ENCODE measurements at regions not wholly inside any gene's neighbourhood (a gene's known extent, or its start where the extent isn't known, plus 50 kb on each side); places are given as distances from the start of the nearest gene placed in this dataset.

DNA sequence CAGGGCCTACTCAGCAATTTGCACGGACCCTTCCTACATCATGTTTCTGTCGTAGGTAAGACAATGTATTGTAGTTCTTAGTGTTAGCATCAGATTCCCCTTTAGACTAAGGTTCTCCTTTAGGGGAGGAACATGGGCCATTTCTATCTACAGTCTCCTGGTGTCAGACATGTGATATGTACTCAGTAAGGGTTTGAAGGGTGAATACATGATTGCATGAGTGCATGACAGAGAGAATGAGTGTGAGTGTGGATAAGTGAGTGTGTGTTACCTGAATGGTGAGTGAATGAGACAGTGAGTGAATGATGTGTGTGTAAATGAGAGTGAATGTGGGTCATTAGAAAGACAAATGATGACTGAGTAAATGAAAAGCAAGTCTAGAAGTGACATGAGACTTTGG lies 476.8 kb downstream of the HAPSTR1 start:
- H3K4me3 ChIP-seq, result no peak overlapping the region

DNA sequence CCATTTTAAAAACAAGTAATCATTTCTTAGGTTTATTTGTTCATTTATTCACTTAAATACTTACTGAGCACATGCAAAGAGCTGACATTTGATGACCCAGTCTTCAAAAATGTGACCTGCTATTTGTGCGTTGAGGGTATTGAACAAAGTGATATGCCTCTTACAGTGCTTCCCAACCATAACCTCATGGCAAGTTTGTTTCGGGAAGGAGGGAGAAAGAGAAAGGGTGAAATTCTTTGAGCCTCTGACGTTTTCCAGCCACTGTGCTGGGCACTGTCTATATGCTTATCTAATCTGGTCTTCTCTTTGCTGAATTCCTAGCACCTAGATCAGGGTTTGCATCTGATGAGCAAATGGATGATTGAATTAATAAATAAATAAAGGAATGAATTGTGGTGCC lies 479.1 kb downstream of the HAPSTR1 start:
- no peaks in the 10 kb centered on the region for H3K9me3 ChIP-seq
- TF ChIP-seq, protein P1, sequence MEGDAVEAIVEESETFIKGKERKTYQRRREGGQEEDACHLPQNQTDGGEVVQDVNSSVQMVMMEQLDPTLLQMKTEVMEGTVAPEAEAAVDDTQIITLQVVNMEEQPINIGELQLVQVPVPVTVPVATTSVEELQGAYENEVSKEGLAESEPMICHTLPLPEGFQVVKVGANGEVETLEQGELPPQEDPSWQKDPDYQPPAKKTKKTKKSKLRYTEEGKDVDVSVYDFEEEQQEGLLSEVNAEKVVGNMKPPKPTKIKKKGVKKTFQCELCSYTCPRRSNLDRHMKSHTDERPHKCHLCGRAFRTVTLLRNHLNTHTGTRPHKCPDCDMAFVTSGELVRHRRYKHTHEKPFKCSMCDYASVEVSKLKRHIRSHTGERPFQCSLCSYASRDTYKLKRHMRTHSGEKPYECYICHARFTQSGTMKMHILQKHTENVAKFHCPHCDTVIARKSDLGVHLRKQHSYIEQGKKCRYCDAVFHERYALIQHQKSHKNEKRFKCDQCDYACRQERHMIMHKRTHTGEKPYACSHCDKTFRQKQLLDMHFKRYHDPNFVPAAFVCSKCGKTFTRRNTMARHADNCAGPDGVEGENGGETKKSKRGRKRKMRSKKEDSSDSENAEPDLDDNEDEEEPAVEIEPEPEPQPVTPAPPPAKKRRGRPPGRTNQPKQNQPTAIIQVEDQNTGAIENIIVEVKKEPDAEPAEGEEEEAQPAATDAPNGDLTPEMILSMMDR (IDR thresholded peaks at IDR 0.05), result no peak
- H3K4me1 ChIP-seq, result no peaks in the 10 kb centered on the region
- no peak for DNase-seq (ENCODE audit: low spot score)
- H3K27me3 ChIP-seq, result no peaks in the 10 kb centered on the region
- H3K36me3 ChIP-seq, result no peaks in the 10 kb centered on the region
- H3K4me3 ChIP-seq, result no peak overlapping the region
- no peak overlapping the region for H3K27ac ChIP-seq

More for the DNA sequence above, 476.8 kb downstream of the HAPSTR1 start:
- Histone ChIP-seq H3K9me3 (no peaks in the 10 kb centered on the region), H3K27ac (no peak overlapping the region), H3K36me3 (no peaks in the 10 kb centered on the region), H3K27me3 (no peaks in the 10 kb centered on the region), H3K4me1 (no peaks in the 10 kb centered on the region)
- no peak for DNase-seq (ENCODE audit: low spot score)
- TF ChIP-seq, protein P1 (IDR thresholded peaks at IDR 0.05), result no peak

DNA sequence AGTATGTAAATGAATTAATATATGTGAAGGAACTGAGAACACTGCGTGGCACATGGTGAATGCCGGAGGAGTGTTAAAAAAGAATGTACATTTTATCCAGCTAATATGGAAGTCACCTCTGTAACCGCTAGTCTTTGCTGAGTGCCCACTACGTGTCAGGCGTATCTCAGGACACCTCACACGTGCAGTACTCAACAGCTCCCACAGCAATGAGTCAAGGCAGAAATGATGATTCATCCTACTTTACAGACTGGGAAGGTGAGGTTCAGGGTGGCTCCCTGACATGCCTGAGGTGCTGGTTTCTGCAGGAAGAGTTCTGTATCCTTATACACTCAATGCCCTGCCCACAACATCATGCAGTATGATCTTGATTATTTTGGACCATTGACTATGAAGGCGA lies 487.0 kb downstream of the HAPSTR1 start:
- TF ChIP-seq, protein P1 (IDR thresholded peaks at IDR 0.05), result no peak
- no peak for DNase-seq (ENCODE audit: low spot score)
- Histone ChIP-seq H3K36me3 (no peaks in the 10 kb centered on the region), H3K27me3 (no peaks in the 10 kb centered on the region), H3K9me3 (no peaks in the 10 kb centered on the region), H3K4me3 (no peak overlapping the region), H3K4me1 (no peaks in the 10 kb centered on the region), H3K27ac (no peak overlapping the region)

DNA sequence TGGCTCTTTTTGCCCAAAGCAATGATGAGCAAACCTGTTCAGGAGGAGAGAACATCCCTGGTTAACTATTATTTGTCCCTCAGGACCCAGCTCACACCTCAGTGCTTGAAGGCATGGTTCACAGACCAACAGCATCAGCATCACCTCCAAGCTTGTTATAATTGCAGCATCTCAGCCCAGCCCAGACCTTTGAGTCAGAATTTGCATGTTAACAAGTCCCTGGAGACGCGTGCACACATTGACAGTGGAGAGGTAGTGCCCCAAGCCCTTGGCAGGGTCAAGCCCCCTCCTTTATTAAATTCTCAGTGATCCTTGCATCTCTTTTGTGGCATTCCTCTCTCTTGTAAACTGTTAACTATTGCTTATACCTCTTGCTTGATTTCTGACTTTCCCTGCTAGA lies 488.6 kb downstream of the HAPSTR1 start:
- DNase-seq (ENCODE audit: low spot score), result no peak
- Histone ChIP-seq H3K9me3 (no peaks in the 10 kb centered on the region), H3K27me3 (no peaks in the 10 kb centered on the region), H3K4me1 (no peaks in the 10 kb centered on the region), H3K4me3 (no peak overlapping the region), H3K27ac (no peak overlapping the region), H3K36me3 (no peaks in the 10 kb centered on the region)
- TF ChIP-seq, protein P1 (IDR thresholded peaks at IDR 0.05), result no peak

DNA sequence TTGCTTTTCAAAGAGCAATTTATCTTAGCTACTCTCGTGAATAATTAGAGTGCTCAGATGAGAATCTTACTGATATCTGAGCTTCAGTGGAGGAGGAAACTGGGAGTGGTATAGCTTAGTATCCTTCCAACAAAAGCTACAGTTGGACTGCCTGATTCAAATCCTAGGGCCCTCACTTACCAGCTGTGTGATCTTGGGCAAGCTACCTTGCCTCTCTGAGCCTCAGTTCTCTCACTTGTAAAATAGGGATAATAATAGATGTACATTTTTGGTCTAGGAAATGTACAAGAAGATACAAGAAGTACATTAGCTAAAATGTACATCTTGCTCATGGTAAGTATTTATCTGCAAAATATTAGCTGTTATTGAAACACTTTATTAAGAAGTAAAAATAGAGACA lies 502.0 kb downstream of the HAPSTR1 start:
- no peak for DNase-seq (ENCODE audit: low spot score)
- no peaks in the 10 kb centered on the region for H3K27me3 ChIP-seq
- TF ChIP-seq, protein P1 (IDR thresholded peaks at IDR 0.05), result no peak
- no peaks in the 10 kb centered on the region for H3K36me3 ChIP-seq
- H3K4me1 ChIP-seq, result no peaks in the 10 kb centered on the region
- H3K27ac ChIP-seq, result no peak overlapping the region
- no peaks in the 10 kb centered on the region for H3K9me3 ChIP-seq
- H3K4me3 ChIP-seq, result no peak overlapping the region

DNA sequence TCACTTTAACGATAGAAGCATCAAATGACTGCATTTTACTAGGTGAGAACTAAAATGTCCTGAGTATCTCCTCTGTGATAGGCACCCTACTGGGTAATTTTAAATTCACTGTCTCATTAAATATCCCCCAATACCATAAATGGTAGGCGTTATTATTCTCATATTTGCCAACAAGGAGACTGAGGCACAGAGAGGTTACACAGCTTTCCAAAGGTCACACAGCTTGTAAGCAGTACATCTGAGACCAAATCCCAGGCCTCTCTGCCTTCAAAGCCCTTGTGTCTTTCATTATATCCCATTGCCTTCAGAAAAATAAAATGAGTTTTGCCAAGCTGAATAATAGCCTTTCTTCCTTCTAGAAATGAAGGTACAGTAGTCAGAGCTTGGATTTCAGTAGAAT lies 502.6 kb downstream of the HAPSTR1 start:
- no peaks in the 10 kb centered on the region for H3K4me1 ChIP-seq
- no peaks in the 10 kb centered on the region for H3K27me3 ChIP-seq
- DNase-seq (ENCODE audit: low spot score), result no peak
- no peaks in the 10 kb centered on the region for H3K9me3 ChIP-seq
- no peaks in the 10 kb centered on the region for H3K36me3 ChIP-seq
- H3K4me3 ChIP-seq, result no peak overlapping the region
- H3K27ac ChIP-seq, result no peak overlapping the region
- TF ChIP-seq, protein P1 (IDR thresholded peaks at IDR 0.05), result no peak

All from right atrium auricular region (tissue), 2 donors.